ENCODE measurements at regions not wholly inside any gene's neighbourhood (a gene's known extent, or its start where the extent isn't known, plus 50 kb on each side); places are given as distances from the start of the nearest gene placed in this dataset.

DNA sequence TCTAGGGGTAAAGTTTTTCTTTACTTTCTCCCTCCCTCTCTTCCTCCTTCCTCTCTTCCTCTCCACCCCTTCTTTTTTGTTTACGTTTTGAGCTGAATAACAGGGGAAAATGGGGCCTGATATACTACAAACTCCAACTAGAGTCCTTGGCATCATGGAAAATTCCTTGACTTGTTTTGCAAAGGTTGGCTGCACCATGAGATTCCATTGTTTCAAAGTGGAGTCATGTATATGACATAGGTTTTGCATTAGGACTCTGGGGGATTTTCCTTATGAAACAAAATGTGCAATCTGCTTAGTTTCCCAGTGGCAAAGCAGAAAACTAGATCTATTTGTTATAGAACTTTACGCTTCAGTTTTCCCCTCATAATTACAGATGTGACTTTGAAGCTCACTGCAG lies 233.5 kb upstream of the PGRMC2 start (continued):
- TF ChIP-seq SPEN (CRISPR knock-in tag; IDR thresholded peaks at IDR 0.05; ENCODE audit: low read depth) = no peak
- no peak for TF ChIP-seq ZNF549 (CRISPR knock-in tag; IDR thresholded peaks at IDR 0.05)
- TF ChIP-seq ZNF724P (CRISPR knock-in tag; IDR thresholded peaks at IDR 0.05; ENCODE audit: borderline replicate concordance) = no peak
- no peak for TF ChIP-seq TRIM24 (CRISPR knock-in tag; IDR thresholded peaks at IDR 0.05)
- TF ChIP-seq CEBPB (IDR thresholded peaks at IDR 0.05; ENCODE audit: borderline replicate concordance, low read depth, low read length) = no peak
- TF ChIP-seq ZNF558 (CRISPR knock-in tag; IDR thresholded peaks at IDR 0.05; ENCODE audit: borderline replicate concordance) = no peak
- no peak for TF ChIP-seq IRF9 (CRISPR knock-in tag; IDR thresholded peaks at IDR 0.05; ENCODE audit: borderline replicate concordance)

GRCh38 chr4:128519163-128519830 lies 231.7 kb upstream of the PGRMC2 start:
- Histone ChIP-seq H3K27me3 (ENCODE audit: control insufficient read depth in 1 of 2, insufficient read depth in 2 of 2, low read length in 2 of 2) (no peaks in the 10 kb centered on the region), H3K9me3 (ENCODE audit: low read length) (no peaks in the 10 kb centered on the region), H3K4me1 (ENCODE audit: insufficient read depth, low read length) (peaks cover 31% of the 10 kb centered on the region), H4K20me1 (ENCODE audit: insufficient read depth, low read length) (no peaks in the 10 kb centered on the region), H3K79me2 (ENCODE audit: insufficient read depth, low read length) (no peaks in the 10 kb centered on the region), H3K36me3 (replicated peaks in 1 of 2; ENCODE audit: control insufficient read depth in 1 of 2, insufficient read depth in 2 of 2, low read length in 2 of 2) (no peaks in the 10 kb centered on the region), H2AFZ (ENCODE audit: low read length) (no peak overlapping the region), H3K4me3 (replicated peaks in 1 of 3; ENCODE audit: insufficient read depth in 1 of 3, low read depth in 2 of 3, low read length in 3 of 3) (no peak overlapping the region), H3K9ac (ENCODE audit: insufficient read depth, low read depth, low read length) (no peak overlapping the region), H3K27ac (ENCODE audit: extremely low read length, insufficient read depth, low read length) (no peak overlapping the region), H3K4me2 (ENCODE audit: low read depth, low read length) (no peak overlapping the region)
- BruUV-seq (replicated peaks) = no TSS peak
- TF ChIP-seq TCF7 (IDR thresholded peaks at IDR 0.05; ENCODE audit: low read depth) (no peak), ZNF598 (CRISPR knock-in tag; IDR thresholded peaks at IDR 0.05; ENCODE audit: borderline replicate concordance) (no peak), FOXC1 (CRISPR knock-in tag; IDR thresholded peaks at IDR 0.05; ENCODE audit: borderline replicate concordance) (no peak)
- TF ChIP-seq, protein P1, sequence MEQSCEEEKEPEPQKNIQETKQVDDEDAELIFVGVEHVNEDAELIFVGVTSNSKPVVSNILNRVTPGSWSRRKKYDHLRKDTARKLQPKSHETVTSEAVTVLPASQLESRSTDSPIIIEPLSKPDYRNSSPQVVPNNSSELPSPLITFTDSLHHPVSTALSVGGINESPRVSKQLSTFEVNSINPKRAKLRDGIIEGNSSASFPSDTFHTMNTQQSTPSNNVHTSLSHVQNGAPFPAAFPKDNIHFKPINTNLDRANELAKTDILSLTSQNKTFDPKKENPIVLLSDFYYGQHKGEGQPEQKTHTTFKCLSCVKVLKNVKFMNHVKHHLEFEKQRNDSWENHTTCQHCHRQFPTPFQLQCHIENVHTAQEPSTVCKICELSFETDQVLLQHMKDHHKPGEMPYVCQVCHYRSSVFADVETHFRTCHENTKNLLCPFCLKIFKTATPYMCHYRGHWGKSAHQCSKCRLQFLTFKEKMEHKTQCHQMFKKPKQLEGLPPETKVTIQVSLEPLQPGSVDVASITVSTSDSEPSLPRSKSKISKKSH (CRISPR knock-in tag; IDR thresholded peaks at IDR 0.05; ENCODE audit: borderline replicate concordance) = no peak
- 45% methylated on average over 6 of the region's 7 CpGs for WGBS (ENCODE audit: low lambda C conversion rate)
- ChIA-PET POLR2A (no interaction called here), CTCF (ENCODE audit: low intra/inter-chr PET ratio, low total read pairs) (no interaction called here)
- no peak for DNase-seq (ENCODE audit: low spot score)
- in situ Hi-C loops (cut with HindIII; ENCODE audit: extremely low pct_ligation_motif_present, low pct_unique_long_range_greater_than_20kb) = no loop called here
- FAIRE-seq = no peak
- ATAC-seq = no peak
- intact Hi-C loops (cut with micrococcal nuclease; ENCODE audit: unreplicated experiment) = no loop called here

Data from HepG2 (cell line).